Tibial nerve (tissue), 4 donors: ENCODE measurements at regions not wholly inside any gene's neighbourhood (a gene's known extent, or its start where the extent isn't known, plus 50 kb on each side); places are given as distances from the start of the nearest gene placed in this dataset.

Source experiments
- DNase-seq, 2 donors: peaks; one replicate each; pipeline ENCODE4 v3.0.0-alpha.2; 2019; ENCODE audit warnings: low spot score in 2 of 2
- H3K27ac ChIP-seq, 4 donors: fragments of 200-600 bp; sonication (generic) in 3 of 4; one replicate each; pipeline ENCODE4 v1.5.1; 2017 to 2019; ENCODE audit warnings: mild to moderate bottlenecking in 1 of 4
- H3K27me3 ChIP-seq, 2 donors: fragments of 200-600 bp; sonication (generic) in 1 of 2; one replicate each; pipeline versions ENCODE4 v1.5.1 to v1.6.0; 2017 to 2019
- H3K36me3 ChIP-seq, 3 donors: fragments of 200-600 bp; sonication (generic); one replicate each; pipeline ENCODE4 v1.5.1; 2018 to 2019
- H3K4me1 ChIP-seq, 4 donors: fragments of 200-600 bp; sonication (generic) in 3 of 4; one replicate each; pipeline ENCODE4 v1.5.1; 2017 to 2019
- H3K4me3 ChIP-seq, 4 donors: fragments of 200-600 bp; sonication (generic) in 3 of 4; one replicate each; pipeline ENCODE4 v1.5.1; 2017 to 2019; ENCODE audit warnings: mild to moderate bottlenecking in 1 of 4, moderate library complexity in 1 of 4
- H3K9me3 ChIP-seq, 4 donors: fragments of 200-600 bp; sonication (generic) in 3 of 4; one replicate each; pipeline ENCODE4 v1.5.1; 2017 to 2019
- EP300 ChIP-seq, 2 donors: sonication (generic); formaldehyde crosslinking; IDR thresholded peaks; one replicate each; pipeline ENCODE4 v1.6.1; 2017; ENCODE audit warnings: antibody characterized with exemption in 2 of 2, mild to moderate bottlenecking in 1 of 2
- POLR2A ChIP-seq, 2 donors: fragments of 450-650 bp; IDR thresholded peaks; one replicate each; pipeline ENCODE4 v1.6.1; 2017; ENCODE audit warnings: antibody characterized with exemption in 2 of 2, mild to moderate bottlenecking in 2 of 2, moderate library complexity in 2 of 2
- WGBS, 2 donors: methylation state at CpG; one replicate each; pipeline ENCODE4 v1.1.5; 2018; 5-methylcytosine and 5-hydroxymethylcytosine counted together
- TF ChIP-seq, protein P1 (sequence below), 5 experiments: fragments of 200-600 bp in 3 of 5; fragments of 450-650 bp in 2 of 5; sonication (generic) in 3 of 5; IDR thresholded peaks; one replicate each; pipeline ENCODE4 v1.5.1; 2016 to 2019; ENCODE audit warnings: antibody characterized with exemption in 5 of 5, mild to moderate bottlenecking in 3 of 5, moderate library complexity in 2 of 5

DNA sequence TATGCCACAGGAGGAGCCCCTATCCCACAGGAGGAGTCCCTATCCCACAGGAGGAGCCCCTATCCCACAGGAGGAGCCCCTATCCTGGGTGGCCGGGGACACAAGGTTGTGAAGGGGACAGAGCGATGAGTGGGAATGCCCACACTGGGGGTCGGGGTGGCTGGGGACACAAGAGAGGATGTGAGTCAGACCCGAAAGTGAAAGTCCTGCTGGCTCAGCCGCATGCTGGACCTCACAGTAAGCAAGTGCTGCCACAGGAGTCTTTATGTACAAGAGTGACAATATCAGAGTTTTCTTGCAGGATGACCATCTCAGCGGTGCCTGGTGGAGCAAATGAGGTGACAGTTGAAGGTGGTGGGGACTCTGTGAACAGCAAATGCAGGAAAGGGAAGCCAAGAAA lies 93.7 kb downstream of the PSMB1 start:
- Histone ChIP-seq H3K27ac (no peak overlapping the region), H3K4me1 (peaks cover 0 to 11% (median 9%) of the 10 kb centered on the region in 4 donors)

GRCh38 chr6:170456886-170457698 lies 96.0 kb downstream of the PSMB1 start:
- Histone ChIP-seq H3K27ac (peak overlapping the region in 1 of 4 donors; percentile 24), H3K4me1 (peaks cover 0 to 11% (median 9%) of the 10 kb centered on the region in 4 donors), H3K4me3 (no peak overlapping the region), H3K9me3 (no peaks in the 10 kb centered on the region), H3K36me3 (no peaks in the 10 kb centered on the region), H3K27me3 (no peaks in the 10 kb centered on the region)
- TF ChIP-seq POLR2A (IDR thresholded peaks at IDR 0.05) = no peak
- no peak for TF ChIP-seq EP300 (IDR thresholded peaks at IDR 0.05)
- TF ChIP-seq, protein P1, sequence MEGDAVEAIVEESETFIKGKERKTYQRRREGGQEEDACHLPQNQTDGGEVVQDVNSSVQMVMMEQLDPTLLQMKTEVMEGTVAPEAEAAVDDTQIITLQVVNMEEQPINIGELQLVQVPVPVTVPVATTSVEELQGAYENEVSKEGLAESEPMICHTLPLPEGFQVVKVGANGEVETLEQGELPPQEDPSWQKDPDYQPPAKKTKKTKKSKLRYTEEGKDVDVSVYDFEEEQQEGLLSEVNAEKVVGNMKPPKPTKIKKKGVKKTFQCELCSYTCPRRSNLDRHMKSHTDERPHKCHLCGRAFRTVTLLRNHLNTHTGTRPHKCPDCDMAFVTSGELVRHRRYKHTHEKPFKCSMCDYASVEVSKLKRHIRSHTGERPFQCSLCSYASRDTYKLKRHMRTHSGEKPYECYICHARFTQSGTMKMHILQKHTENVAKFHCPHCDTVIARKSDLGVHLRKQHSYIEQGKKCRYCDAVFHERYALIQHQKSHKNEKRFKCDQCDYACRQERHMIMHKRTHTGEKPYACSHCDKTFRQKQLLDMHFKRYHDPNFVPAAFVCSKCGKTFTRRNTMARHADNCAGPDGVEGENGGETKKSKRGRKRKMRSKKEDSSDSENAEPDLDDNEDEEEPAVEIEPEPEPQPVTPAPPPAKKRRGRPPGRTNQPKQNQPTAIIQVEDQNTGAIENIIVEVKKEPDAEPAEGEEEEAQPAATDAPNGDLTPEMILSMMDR (IDR thresholded peaks at IDR 0.05) = no peak
- DNase-seq = no peak
- WGBS, 2 donors = 61 to 69% methylated on average over 11 of the region's 11 CpGs

More for the DNA sequence above, 93.7 kb downstream of the PSMB1 start:
- peak overlapping the region in 1 of 4 donors; percentile 29 for H3K4me3 ChIP-seq
- no peak for TF ChIP-seq EP300 (IDR thresholded peaks at IDR 0.05)
- TF ChIP-seq, protein P1 (IDR thresholded peaks at IDR 0.05) = no peak
- no peak for TF ChIP-seq POLR2A (IDR thresholded peaks at IDR 0.05)
- DNase-seq = no peak
- WGBS, 2 donors = 49 to 54% methylated on average over 6 of the region's 6 CpGs
- H3K36me3 ChIP-seq = no peaks in the 10 kb centered on the region
- no peaks in the 10 kb centered on the region for H3K27me3 ChIP-seq
- no peaks in the 10 kb centered on the region for H3K9me3 ChIP-seq
